LNCAP (cell line): ENCODE measurements at regions not wholly inside any gene's neighbourhood (a gene's known extent, or its start where the extent isn't known, plus 50 kb on each side); places are given as distances from the start of the nearest gene placed in this dataset.

Experiments
- CTCF ChIP-seq: fragments of 450-650 bp; IDR thresholded peaks from 2 replicates; pipeline ENCODE4 v1.5.1; 2017; ENCODE audit warnings: mild to moderate bottlenecking

GRCh38 chr2:237244178-237244577 lies 158.5 kb downstream of the COPS8 start:
- TF ChIP-seq CTCF = no peak

GRCh38 chr2:237244976-237245646 lies 159.4 kb downstream of the COPS8 start:
- TF ChIP-seq CTCF = no peak

- no peak for TF ChIP-seq CTCF
Measured at GRCh38 chr2:237250599-237250998, 163.4 kb downstream of the COL6A3 start.

- no peak for TF ChIP-seq CTCF
Measured at GRCh38 chr2:237251986-237252385, 162.0 kb downstream of the COL6A3 start.

- TF ChIP-seq CTCF = no peak
Measured at GRCh38 chr2:237253046-237253702, 160.8 kb downstream of the COL6A3 start.

GRCh38 chr2:237254369-237254861 lies 159.5 kb downstream of the COL6A3 start:
- no peak for TF ChIP-seq CTCF

GRCh38 chr2:237254911-237255578 lies 158.9 kb downstream of the COL6A3 start:
- TF ChIP-seq CTCF = no peak
